GM19238 (cell line): ENCODE measurements at regions not wholly inside any gene's neighbourhood (a gene's known extent, or its start where the extent isn't known, plus 50 kb on each side); places are given as distances from the start of the nearest gene placed in this dataset.
A peak's percentile ranks its signal among the peaks of the same experiment; 100 is the strongest.

Experiments
- DNase-seq: peaks from one replicate; pipeline ENCODE4 v3.0.0; 2011; ENCODE audit warnings: low spot score; ENCODE audit not compliant: insufficient read length

GRCh38 chr7:32266932-32267475, 196.8 kb upstream of the PDE1C start:
- DNase-seq: no peak

GRCh38 chr7:32264702-32265284, 194.6 kb upstream of the PDE1C start:
- no peak for DNase-seq

- no peak for DNase-seq
Observed at GRCh38 chr7:32263611-32264010, 193.4 kb upstream of the PDE1C start.

GRCh38 chr7:32262315-32262714, 192.1 kb upstream of the PDE1C start:
- DNase-seq: no peak

GRCh38 chr7:32259931-32260596, 189.9 kb upstream of the PDE1C start:
- peak; percentile 23 for DNase-seq

GRCh38 chr7:32258265-32258664, 188.1 kb upstream of the PDE1C start:
- DNase-seq: no peak

GRCh38 chr7:32257621-32258020, 187.4 kb upstream of the PDE1C start:
- no peak for DNase-seq

GRCh38 chr7:32256811-32257210, 186.6 kb upstream of the PDE1C start:
- DNase-seq: no peak

GRCh38 chr7:32256376-32256775, 186.2 kb upstream of the PDE1C start:
- no peak for DNase-seq

GRCh38 chr7:32255036-32255435, 184.8 kb upstream of the PDE1C start:
- no peak for DNase-seq

- no peak for DNase-seq
Observed at GRCh38 chr7:32253299-32253698, 183.1 kb upstream of the PDE1C start.

GRCh38 chr7:32251659-32252058, 181.5 kb upstream of the PDE1C start:
- DNase-seq: no peak

- DNase-seq: no peak
Observed at GRCh38 chr7:32250471-32251260, 180.5 kb upstream of the PDE1C start.

- no peak for DNase-seq
Observed at GRCh38 chr7:32250003-32250402, 179.8 kb upstream of the PDE1C start.

- DNase-seq: no peak
Observed at GRCh38 chr7:32248522-32248921, 178.3 kb upstream of the PDE1C start.

- DNase-seq: no peak
Observed at GRCh38 chr7:32244806-32245345, 174.7 kb upstream of the PDE1C start.

- no peak for DNase-seq
Observed at GRCh38 chr7:32243687-32244290, 173.6 kb upstream of the PDE1C start.

- no peak for DNase-seq
Observed at GRCh38 chr7:32242436-32242835, 172.2 kb upstream of the PDE1C start.

- no peak for DNase-seq
Observed at GRCh38 chr7:32241636-32242035, 171.4 kb upstream of the PDE1C start.

- DNase-seq: no peak
Observed at GRCh38 chr7:32239764-32240163, 169.6 kb upstream of the PDE1C start.

GRCh38 chr7:32228601-32229000, 158.4 kb upstream of the PDE1C start:
- DNase-seq: no peak

GRCh38 chr7:32227746-32228145, 157.5 kb upstream of the PDE1C start:
- no peak for DNase-seq
